Panc1 (cell line): ENCODE measurements at regions not wholly inside any gene's neighbourhood (a gene's known extent, or its start where the extent isn't known, plus 50 kb on each side); places are given as distances from the start of the nearest gene placed in this dataset.
"Not testable (repeated sequence)": the region's sequence is repeated elsewhere in the genome, so short reads cannot be mapped to it uniquely, and the experiment has no call there.

ENCODE experiments used
- ATAC-seq: fragments of 200-7000 bp; cut with Tn5 transposase; 2 replicates; pipeline ENCODE4 v1.9.1; 2020; ENCODE audit warnings: mild to moderate bottlenecking, moderate library complexity
- BruUV-seq: library from RNA; stranded (reverse); fragments of 400-500 nt; replicated peaks from 2 replicates; lab custom pipeline; 2021; lab: Mats Ljungman, UMichigan
- CTCF ChIA-PET: fragments of 300-600 bp; sonication (Branson Sonifier 250); formaldehyde crosslinking; loops from one replicate; lab custom pipeline; 2022; ENCODE audit warnings: antibody characterized with exemption; lab: Charles Lee
- POLR2A ChIA-PET: fragments of 300-600 bp; sonication (Branson Sonifier 250); formaldehyde crosslinking; loops from one replicate; lab custom pipeline; 2022; ENCODE audit warnings: antibody characterized with exemption; lab: Charles Lee
- DNase-seq: peaks from one replicate; pipeline ENCODE4 v3.0.0-alpha.2; 2010; ENCODE audit warnings: low read depth, low spot score
- H3K27ac ChIP-seq: 2 replicates; pipeline ENCODE4 v1.5.1; 2011; ENCODE audit warnings: mild to moderate bottlenecking, low read length, inconsistent platforms
- H3K27me3 ChIP-seq: fragments of 200-500 bp; sonication (Bioruptor generic); 2 replicates; pipeline ENCODE4 v1.6.0; 2014; ENCODE audit warnings: low read length, inconsistent platforms; ENCODE audit not compliant: control insufficient read depth, insufficient read depth
- H3K36me3 ChIP-seq: fragments of 200-500 bp; sonication (Bioruptor generic); 2 replicates; pipeline ENCODE4 v1.5.1; 2014; ENCODE audit warnings: inconsistent platforms, mild to moderate bottlenecking, low read length, moderate library complexity; ENCODE audit not compliant: control insufficient read depth, insufficient read depth
- H3K4me1 ChIP-seq: 2 replicates; pipeline ENCODE4 v1.5.1; 2011; ENCODE audit warnings: inconsistent platforms, mild to moderate bottlenecking, low read length, moderate library complexity; ENCODE audit not compliant: control insufficient read depth, insufficient read depth
- H3K4me3 ChIP-seq, 2 experiments: 2 replicates each; pipeline ENCODE4 v1.5.1; 2011 to 2012; ENCODE audit warnings: low read depth in 2 of 2, low read length in 2 of 2, mild to moderate bottlenecking in 2 of 2, inconsistent platforms in 1 of 2, moderate library complexity in 1 of 2
- H3K9me3 ChIP-seq: fragments of 200-500 bp; sonication (Bioruptor generic); 2 replicates; pipeline ENCODE4 v1.5.1; 2014; ENCODE audit warnings: low read depth, mild to moderate bottlenecking, inconsistent platforms, low read length, moderate library complexity; ENCODE audit not compliant: control insufficient read depth, insufficient read depth
- POLR2AphosphoS5 ChIP-seq: IDR thresholded peaks from 2 replicates; pipeline ENCODE4 v1.6.1; 2012; ENCODE audit warnings: mild to moderate bottlenecking, low read depth, low read length, moderate library complexity
- SIN3A ChIP-seq: IDR thresholded peaks from 2 replicates; pipeline ENCODE4 v1.6.1; 2012; ENCODE audit warnings: low read depth, mild to moderate bottlenecking, low read length, moderate library complexity, borderline replicate concordance; ENCODE audit not compliant: insufficient read depth
- TCF7L2 ChIP-seq: IDR thresholded peaks from 2 replicates; pipeline ENCODE4 v1.6.1; 2011; ENCODE audit warnings: mild to moderate bottlenecking, low read depth, low read length, inconsistent platforms
- in situ Hi-C: cut with HindIII; loops from 2 replicates; pipeline ENCODE4 v1.10.0; 2016; ENCODE audit warnings: low sequenced_read_pairs, low pct_unique_long_range_greater_than_20kb
- intact Hi-C: fragments of 100-400 bp; cut with micrococcal nuclease; formaldehyde crosslinking; loops from one replicate; pipeline ENCODE4 v1.10.0; 2022; ENCODE audit not compliant: unreplicated experiment
- TF ChIP-seq, protein P1 (sequence below), 2 experiments: IDR thresholded peaks; 2 replicates each; pipeline ENCODE4 v1.6.1; 2011 to 2012; ENCODE audit warnings: low read depth in 2 of 2, control low read depth in 1 of 2, low read length in 1 of 2, mild to moderate bottlenecking in 1 of 2, moderate library complexity in 1 of 2; ENCODE audit not compliant: insufficient read depth in 1 of 2
- TF ChIP-seq, protein P2 (sequence below): fragments of 450-650 bp; IDR thresholded peaks from 2 replicates; pipeline ENCODE4 v1.5.1; 2017; ENCODE audit warnings: mild to moderate bottlenecking

DNA sequence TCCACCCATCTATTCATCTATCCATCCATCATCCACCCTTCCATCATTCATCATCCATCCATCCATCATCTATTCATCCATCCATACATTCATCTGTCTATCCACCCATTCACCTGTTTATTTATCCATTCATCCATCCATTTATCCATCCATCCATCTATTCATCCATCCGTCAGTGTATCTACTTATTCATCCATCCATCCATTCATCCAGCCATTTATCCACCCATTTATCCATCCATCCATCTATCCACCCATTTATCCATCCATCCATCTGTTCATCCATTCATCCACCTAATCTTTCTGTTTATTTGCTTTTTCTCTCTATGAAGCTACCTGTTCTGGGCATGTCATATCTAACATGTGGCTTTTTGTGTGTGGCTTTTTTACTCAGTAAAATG is 115.4 kb downstream of the CRYAA start:
- H3K27me3 ChIP-seq, result no peaks in the 10 kb centered on the region
- no peaks in the 10 kb centered on the region for H3K9me3 ChIP-seq
- intact Hi-C loops, result no loop called here
- TF ChIP-seq SIN3A (no peak), TCF7L2 (no peak), POLR2AphosphoS5 (no peak)
- TF ChIP-seq, protein P1, sequence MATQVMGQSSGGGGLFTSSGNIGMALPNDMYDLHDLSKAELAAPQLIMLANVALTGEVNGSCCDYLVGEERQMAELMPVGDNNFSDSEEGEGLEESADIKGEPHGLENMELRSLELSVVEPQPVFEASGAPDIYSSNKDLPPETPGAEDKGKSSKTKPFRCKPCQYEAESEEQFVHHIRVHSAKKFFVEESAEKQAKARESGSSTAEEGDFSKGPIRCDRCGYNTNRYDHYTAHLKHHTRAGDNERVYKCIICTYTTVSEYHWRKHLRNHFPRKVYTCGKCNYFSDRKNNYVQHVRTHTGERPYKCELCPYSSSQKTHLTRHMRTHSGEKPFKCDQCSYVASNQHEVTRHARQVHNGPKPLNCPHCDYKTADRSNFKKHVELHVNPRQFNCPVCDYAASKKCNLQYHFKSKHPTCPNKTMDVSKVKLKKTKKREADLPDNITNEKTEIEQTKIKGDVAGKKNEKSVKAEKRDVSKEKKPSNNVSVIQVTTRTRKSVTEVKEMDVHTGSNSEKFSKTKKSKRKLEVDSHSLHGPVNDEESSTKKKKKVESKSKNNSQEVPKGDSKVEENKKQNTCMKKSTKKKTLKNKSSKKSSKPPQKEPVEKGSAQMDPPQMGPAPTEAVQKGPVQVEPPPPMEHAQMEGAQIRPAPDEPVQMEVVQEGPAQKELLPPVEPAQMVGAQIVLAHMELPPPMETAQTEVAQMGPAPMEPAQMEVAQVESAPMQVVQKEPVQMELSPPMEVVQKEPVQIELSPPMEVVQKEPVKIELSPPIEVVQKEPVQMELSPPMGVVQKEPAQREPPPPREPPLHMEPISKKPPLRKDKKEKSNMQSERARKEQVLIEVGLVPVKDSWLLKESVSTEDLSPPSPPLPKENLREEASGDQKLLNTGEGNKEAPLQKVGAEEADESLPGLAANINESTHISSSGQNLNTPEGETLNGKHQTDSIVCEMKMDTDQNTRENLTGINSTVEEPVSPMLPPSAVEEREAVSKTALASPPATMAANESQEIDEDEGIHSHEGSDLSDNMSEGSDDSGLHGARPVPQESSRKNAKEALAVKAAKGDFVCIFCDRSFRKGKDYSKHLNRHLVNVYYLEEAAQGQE (IDR thresholded peaks at IDR 0.05; ENCODE audit: insufficient read depth in 1 of 2, low read depth in 2 of 2, low read length in 1 of 2), result no peak
- TF ChIP-seq, protein P2, sequence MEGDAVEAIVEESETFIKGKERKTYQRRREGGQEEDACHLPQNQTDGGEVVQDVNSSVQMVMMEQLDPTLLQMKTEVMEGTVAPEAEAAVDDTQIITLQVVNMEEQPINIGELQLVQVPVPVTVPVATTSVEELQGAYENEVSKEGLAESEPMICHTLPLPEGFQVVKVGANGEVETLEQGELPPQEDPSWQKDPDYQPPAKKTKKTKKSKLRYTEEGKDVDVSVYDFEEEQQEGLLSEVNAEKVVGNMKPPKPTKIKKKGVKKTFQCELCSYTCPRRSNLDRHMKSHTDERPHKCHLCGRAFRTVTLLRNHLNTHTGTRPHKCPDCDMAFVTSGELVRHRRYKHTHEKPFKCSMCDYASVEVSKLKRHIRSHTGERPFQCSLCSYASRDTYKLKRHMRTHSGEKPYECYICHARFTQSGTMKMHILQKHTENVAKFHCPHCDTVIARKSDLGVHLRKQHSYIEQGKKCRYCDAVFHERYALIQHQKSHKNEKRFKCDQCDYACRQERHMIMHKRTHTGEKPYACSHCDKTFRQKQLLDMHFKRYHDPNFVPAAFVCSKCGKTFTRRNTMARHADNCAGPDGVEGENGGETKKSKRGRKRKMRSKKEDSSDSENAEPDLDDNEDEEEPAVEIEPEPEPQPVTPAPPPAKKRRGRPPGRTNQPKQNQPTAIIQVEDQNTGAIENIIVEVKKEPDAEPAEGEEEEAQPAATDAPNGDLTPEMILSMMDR, result no peak
- BruUV-seq, result no TSS peak
- no peaks in the 10 kb centered on the region for H3K36me3 ChIP-seq
- H3K27ac ChIP-seq, result no peak overlapping the region
- ATAC-seq (no peak), DNase-seq (no peak)
- in situ Hi-C loops, result no loop called here
- ChIA-PET POLR2A (no interaction called here), CTCF (no interaction called here)
- H3K4me3 ChIP-seq, result no peak overlapping the region
- H3K4me1 ChIP-seq, result peaks cover 13% of the 10 kb centered on the region

DNA sequence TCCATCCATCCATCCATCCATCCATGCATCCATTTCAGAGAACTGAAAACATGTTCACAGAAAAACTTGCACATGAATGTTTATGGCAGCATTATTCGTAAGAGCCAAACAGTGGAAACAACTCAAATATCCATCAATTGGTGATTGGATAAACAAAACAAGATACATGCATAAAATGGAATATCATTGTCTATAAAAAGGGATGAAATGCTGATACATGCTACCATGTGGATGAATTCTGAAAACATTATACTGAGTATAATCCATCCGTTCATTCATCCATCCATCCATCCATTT is 115.1 kb downstream of the CRYAA start:
- not testable (repeated sequence) for BruUV-seq

DNA sequence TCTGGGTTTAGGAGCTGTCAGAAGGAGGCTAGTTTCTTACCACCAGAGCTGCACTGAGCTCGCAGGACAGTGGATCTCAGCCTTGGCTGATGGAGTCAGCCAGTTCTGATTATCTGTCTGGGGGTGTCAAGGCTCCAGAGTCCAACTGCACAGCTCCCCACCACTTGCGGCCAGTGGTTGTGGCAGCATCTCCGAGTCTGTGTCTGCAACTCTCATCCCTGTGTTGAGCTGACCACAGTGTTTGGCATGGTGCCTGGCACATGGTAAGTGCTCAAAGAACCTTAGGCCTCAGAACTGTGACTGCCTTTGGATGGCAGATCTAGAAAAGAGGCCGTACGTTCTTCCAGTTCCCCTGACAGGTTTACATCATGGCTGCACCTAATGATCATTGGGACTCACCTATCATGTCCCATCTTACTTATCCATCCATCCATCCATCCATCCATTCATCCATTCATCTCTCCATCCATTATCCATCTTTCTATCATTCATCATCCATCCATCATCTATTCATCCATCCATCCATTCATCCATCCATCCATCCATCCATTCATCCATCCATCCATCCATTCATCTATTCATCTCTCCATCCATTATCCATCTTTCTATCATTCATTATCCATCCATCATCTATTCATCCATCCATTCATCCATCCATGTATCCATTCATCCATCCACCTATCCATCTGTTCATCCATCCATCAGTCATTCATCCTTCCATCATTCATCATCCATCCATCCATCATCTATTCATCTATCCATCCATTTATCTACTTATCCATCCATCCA is 114.5 kb downstream of the CRYAA start:
- ATAC-seq, result no peak
- in situ Hi-C loops (no loop called here), intact Hi-C loops (no loop called here)
- no peaks in the 10 kb centered on the region for H3K27me3 ChIP-seq
- TF ChIP-seq SIN3A (no peak), TCF7L2 (no peak), POLR2AphosphoS5 (no peak)
- TF ChIP-seq, protein P1 (IDR thresholded peaks at IDR 0.05; ENCODE audit: insufficient read depth in 1 of 2, low read depth in 2 of 2, low read length in 1 of 2), result no peak
- TF ChIP-seq, protein P2, result no peak
- H3K36me3 ChIP-seq, result no peaks in the 10 kb centered on the region
- no peak for DNase-seq
- no peak overlapping the region for H3K27ac ChIP-seq
- POLR2A ChIA-PET, result no interaction called here
- CTCF ChIA-PET, result no interaction called here
- H3K4me3 ChIP-seq, result no peak overlapping the region
- no peaks in the 10 kb centered on the region for H3K9me3 ChIP-seq
- H3K4me1 ChIP-seq, result peaks cover 9% of the 10 kb centered on the region
- BruUV-seq, result no TSS peak

More for the DNA sequence above, 115.1 kb downstream of the CRYAA start:
- intact Hi-C loops, DNase-seq, H3K27ac ChIP-seq, POLR2A ChIA-PET, H3K4me3 ChIP-seq, CTCF ChIA-PET, H3K9me3 ChIP-seq, ATAC-seq, H3K36me3 ChIP-seq, H3K27me3 ChIP-seq, in situ Hi-C loops: not testable (repeated sequence)
- peaks cover 13% of the 10 kb centered on the region for H3K4me1 ChIP-seq
